ENCODE measurements at regions not wholly inside any gene's neighbourhood (a gene's known extent, or its start where the extent isn't known, plus 50 kb on each side); places are given as distances from the start of the nearest gene placed in this dataset.
A peak's percentile ranks its signal among the peaks of the same experiment; 100 is the strongest.

- no peak for DNase-seq (ENCODE audit: low read depth in 2 of 2)
Measured at GRCh38 chr2:43129676-43130547, 96.5 kb downstream of the ZFP36L2 start.

GRCh38 chr2:43128559-43128955 lies 97.8 kb downstream of the ZFP36L2 start:
- no peak for DNase-seq (ENCODE audit: low read depth in 2 of 2)

GRCh38 chr2:43127941-43128558 lies 98.4 kb downstream of the ZFP36L2 start:
- DNase-seq (ENCODE audit: low read depth in 2 of 2): no peak

GRCh38 chr2:43127208-43127940 lies 99.0 kb downstream of the ZFP36L2 start:
- DNase-seq (ENCODE audit: low read depth in 2 of 2): peak in 1 of 2 donors; percentile 56

- no peak for DNase-seq (ENCODE audit: low read depth in 2 of 2)
Measured at GRCh38 chr2:43126817-43127207, 99.6 kb downstream of the ZFP36L2 start.

GRCh38 chr2:43125090-43125998 lies 101.1 kb downstream of the ZFP36L2 start:
- no peak for DNase-seq (ENCODE audit: low read depth in 2 of 2)

GRCh38 chr2:43124687-43125057 lies 101.7 kb downstream of the ZFP36L2 start:
- no peak for DNase-seq (ENCODE audit: low read depth in 2 of 2)

- DNase-seq (ENCODE audit: low read depth in 2 of 2): no peak
Measured at GRCh38 chr2:43123981-43124686, 102.3 kb downstream of the ZFP36L2 start.

GRCh38 chr2:43123486-43123885 lies 102.9 kb downstream of the ZFP36L2 start:
- DNase-seq (ENCODE audit: low read depth in 2 of 2): no peak

- no peak for DNase-seq (ENCODE audit: low read depth in 2 of 2)
Measured at GRCh38 chr2:43123028-43123427, 103.4 kb downstream of the ZFP36L2 start.

- no peak for DNase-seq (ENCODE audit: low read depth in 2 of 2)
Measured at GRCh38 chr2:43121580-43122314, 104.7 kb downstream of the ZFP36L2 start.

GRCh38 chr2:43119303-43119702 lies 107.1 kb downstream of the ZFP36L2 start:
- no peak for DNase-seq (ENCODE audit: low read depth in 2 of 2)

- DNase-seq (ENCODE audit: low read depth in 2 of 2): no peak
Measured at GRCh38 chr2:43117521-43118143, 108.8 kb downstream of the ZFP36L2 start.

GRCh38 chr2:43116988-43117387 lies 109.4 kb downstream of the ZFP36L2 start:
- no peak for DNase-seq (ENCODE audit: low read depth in 2 of 2)

- DNase-seq (ENCODE audit: low read depth in 2 of 2): no peak
Measured at GRCh38 chr2:43115881-43116280, 110.5 kb downstream of the ZFP36L2 start.

GRCh38 chr2:43114210-43114609 lies 112.2 kb downstream of the ZFP36L2 start:
- DNase-seq (ENCODE audit: low read depth in 2 of 2): peak in 1 of 2 donors; percentile 95

- no peak for DNase-seq (ENCODE audit: low read depth in 2 of 2)
Measured at GRCh38 chr2:43111788-43112554, 114.4 kb downstream of the ZFP36L2 start.

- no peak for DNase-seq (ENCODE audit: low read depth in 2 of 2)
Measured at GRCh38 chr2:43110442-43110871, 115.9 kb downstream of the ZFP36L2 start.

All from dermis microvascular lymphatic vessel endothelial cell (primary cell).